NCI-H2196 (cell line): ENCODE measurements at regions not wholly inside any gene's neighbourhood (a gene's known extent, or its start where the extent isn't known, plus 50 kb on each side); places are given as distances from the start of the nearest gene placed in this dataset.

Experiments
- DNase-seq: peaks from one replicate; lab custom pipeline; 2025; ENCODE audit not compliant: unreplicated experiment; lab: John Stamatoyannopoulos, UW

- DNase-seq: no peak
These were observed 120.9 kb upstream of the LMO3 start for GRCh38 chr12:16726879-16727278.

DNA sequence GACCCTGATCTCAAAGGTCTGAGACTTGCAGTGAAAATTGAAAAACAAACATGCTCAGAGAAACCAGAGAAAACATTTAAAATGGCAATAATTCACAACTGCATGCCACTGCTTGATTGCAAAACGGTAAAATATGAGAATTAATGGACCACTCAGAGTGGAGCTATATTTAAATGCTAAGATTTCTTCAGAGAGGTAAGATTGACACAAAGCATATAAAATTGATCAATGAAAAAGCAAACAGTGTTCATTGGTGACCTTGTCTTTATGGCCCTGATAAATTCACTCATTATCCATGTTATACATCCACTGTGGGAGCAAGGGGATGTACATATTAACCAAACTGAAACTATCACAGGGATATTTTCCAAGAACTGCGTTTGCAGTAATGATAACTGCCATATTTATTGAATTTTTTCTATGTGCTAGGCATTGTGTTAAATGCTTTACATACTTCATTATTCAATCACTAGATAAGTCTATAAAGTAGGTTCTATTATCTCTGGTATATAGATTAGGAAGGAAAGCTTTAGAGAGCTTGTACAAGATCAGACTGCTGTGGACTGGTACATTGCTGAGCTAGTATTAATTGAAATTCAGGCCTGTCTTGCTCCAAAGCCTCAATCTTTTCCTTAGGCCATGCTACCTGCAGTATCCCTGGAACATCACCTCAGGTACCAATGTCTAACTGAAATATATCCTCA lies 113.9 kb upstream of the LMO3 start:
- no peak for DNase-seq

GRCh38 chr12:16716928-16717327 lies 111.0 kb upstream of the LMO3 start:
- DNase-seq: no peak

- DNase-seq: no peak
These were observed 86.1 kb upstream of the LMO3 start for GRCh38 chr12:16692099-16692498.

DNA sequence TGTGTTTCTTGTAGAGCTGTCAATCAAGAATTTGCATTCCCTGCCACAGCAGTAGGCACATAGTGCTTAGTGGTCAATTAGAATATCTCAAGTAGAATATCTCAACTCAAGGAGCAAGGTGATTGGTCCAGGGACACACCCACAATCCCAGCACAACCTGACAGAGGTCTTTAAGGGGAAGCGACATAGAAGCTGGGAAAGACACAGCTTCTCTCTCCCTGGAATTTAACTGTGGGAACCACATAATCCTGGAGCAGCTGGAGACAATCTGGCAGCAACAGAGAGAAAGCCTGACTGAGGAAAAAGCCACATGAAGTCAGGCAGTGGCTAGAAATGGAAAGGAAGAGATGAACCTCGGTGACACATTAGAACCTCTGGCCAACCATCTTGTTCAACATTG lies 85.7 kb upstream of the LMO3 start:
- no peak for DNase-seq

GRCh38 chr12:16688200-16688599 lies 82.2 kb upstream of the LMO3 start:
- DNase-seq: no peak

DNA sequence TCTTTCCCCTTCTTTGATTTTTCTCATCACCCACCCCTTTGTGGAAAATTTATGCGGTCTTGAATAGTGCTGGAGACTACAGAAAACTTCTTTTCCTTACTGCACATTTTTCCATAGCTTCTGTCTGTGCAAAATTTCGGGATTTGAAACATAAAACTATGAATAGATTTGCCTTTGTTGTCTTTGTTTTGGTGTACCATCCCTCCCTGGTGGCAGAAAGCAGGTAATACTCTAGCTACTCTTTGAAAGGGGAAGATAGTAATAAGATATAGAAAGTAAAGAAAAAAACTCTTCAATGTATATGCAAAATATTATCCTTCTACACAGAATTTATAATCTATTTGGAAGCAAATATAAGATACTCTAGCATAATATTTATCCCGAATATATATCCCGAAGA lies 79.1 kb upstream of the LMO3 start:
- no peak for DNase-seq

DNA sequence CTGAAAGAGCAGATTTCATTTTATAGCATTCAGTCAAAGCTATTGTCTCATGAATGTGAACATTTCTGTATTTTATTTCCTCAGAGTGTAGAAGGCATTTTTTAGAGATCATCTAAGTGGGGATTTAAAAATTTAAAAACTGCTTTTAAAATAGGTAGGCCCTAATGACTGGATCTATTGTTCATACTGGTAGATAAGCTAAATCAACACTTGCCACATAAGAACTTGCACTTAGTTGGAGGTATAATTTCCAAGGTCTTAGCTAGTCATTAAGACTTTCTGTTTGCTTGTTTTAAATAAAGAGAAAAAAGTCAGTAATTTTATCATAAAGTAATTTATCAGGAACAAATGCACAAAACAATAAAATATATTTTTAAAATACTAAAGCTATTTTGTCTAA lies 75.2 kb upstream of the LMO3 start:
- no peak for DNase-seq

DNA sequence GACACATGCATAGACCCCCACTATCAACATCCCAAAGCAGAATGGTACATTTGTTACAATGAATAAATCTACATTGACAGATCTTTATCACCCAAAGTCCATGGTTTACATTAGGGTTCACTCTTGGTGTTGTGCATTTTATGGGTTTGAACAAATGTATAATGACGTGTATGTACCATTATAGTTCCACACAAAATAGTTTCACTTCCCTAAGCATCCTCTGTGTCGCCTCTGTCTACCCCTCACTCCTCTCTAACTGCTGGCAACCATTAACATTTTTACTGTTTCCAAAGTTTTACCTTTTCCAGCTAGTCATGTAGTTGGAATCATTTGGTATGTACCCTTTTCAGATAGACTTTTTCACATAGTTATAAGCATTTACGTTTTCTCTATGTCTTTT lies 69.5 kb upstream of the LMO3 start:
- DNase-seq: no peak

- DNase-seq: no peak
These were observed 68.9 kb upstream of the LMO3 start for GRCh38 chr12:16674885-16675284.

DNA sequence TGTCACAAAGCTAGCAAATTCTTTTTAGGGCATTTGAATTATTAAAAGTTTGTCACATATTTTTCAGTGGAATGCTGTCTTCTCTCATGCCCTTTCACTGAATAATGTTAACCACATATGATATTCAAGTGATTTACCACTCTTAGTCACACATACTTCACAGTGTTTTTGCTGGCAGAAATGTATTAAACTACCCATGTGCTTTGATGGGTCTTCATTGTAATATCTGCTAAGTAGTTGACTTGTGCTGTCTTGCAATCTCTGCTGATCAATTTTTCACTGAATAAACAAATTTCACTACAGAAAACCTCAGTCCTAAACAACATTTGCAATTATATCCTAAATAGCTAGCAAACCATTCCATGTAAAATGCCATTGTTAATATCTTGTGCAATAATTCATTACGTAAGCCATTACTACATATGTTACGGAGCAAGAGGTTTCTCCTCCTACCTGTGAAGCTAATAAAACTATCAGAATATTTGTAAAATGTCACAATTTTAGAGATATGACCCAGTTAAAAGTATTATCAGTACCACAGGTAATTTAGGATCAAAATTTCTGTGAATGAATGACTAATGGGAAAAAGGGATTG lies 64.6 kb upstream of the LMO3 start:
- no peak for DNase-seq

GRCh38 chr12:16669756-16670155 lies 63.8 kb upstream of the LMO3 start:
- DNase-seq: no peak

- no peak for DNase-seq
These were observed 62.2 kb upstream of the LMO3 start for GRCh38 chr12:16668198-16668597.

DNA sequence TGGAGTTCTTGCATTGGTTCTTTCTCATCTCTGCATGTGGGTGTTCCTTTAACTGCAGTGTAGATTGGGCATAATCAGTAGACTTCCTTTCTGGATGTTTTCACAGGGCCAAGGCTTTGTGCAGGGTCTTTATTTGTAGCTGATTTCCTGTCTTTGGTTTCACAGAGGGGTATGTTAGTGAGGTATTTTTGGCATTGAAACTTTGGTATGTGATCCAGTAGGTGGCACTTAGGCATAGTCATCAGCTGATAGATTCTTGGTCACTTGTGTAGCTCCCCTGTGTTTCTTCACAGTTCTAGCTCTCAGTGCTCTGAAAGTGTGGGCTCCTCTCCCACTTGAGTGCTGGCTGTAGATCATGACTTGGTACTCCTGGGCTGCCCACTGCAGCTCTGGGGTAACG lies 52.7 kb upstream of the LMO3 start:
- DNase-seq: no peak
